Heart right ventricle (tissue), 16 donors: ENCODE measurements at regions not wholly inside any gene's neighbourhood (a gene's known extent, or its start where the extent isn't known, plus 50 kb on each side); places are given as distances from the start of the nearest gene placed in this dataset.

Experiments used
- ATAC-seq, 8 donors: fragments of 200-7000 bp; cut with Tn5 transposase; one replicate each; pipeline ENCODE4 v1.9.1; 2020; ENCODE audit warnings: mild to moderate bottlenecking in 8 of 8, moderate library complexity in 8 of 8, moderate number of reproducible peaks in 1 of 8
- DNase-seq, 2 donors: peaks; one replicate each; pipeline ENCODE4 v3.0.0-alpha.2; 2020
- H3K27ac ChIP-seq, 10 donors: fragments of 200-600 bp; sonication (generic) in 2 of 10; one replicate each; pipeline versions ENCODE4 v1.5.0 to v1.8.0; 2020 to 2022; ENCODE audit warnings: mild to moderate bottlenecking in 3 of 10
- H3K27me3 ChIP-seq, 7 donors: fragments of 200-600 bp; one replicate each; pipeline ENCODE4 v1.8.0; 2021 to 2022; ENCODE audit warnings: mild to moderate bottlenecking in 2 of 7
- H3K36me3 ChIP-seq, 9 donors: fragments of 200-600 bp; sonication (generic) in 1 of 9; one replicate each; pipeline versions ENCODE4 v1.5.0 to v1.8.0; 2020 to 2022; ENCODE audit warnings: mild to moderate bottlenecking in 2 of 9
- H3K4me1 ChIP-seq, 9 donors: fragments of 200-600 bp; sonication (generic) in 1 of 9; one replicate each; pipeline versions ENCODE4 v1.5.0 to v1.8.0; 2020 to 2022; ENCODE audit warnings: mild to moderate bottlenecking in 4 of 9
- H3K4me3 ChIP-seq, 10 donors: fragments of 200-600 bp; sonication (generic) in 2 of 10; one replicate each; pipeline versions ENCODE4 v1.5.0 to v1.8.0; 2020 to 2022; ENCODE audit warnings: mild to moderate bottlenecking in 7 of 10, moderate library complexity in 2 of 10
- H3K9me3 ChIP-seq, 11 donors: fragments of 200-600 bp in 10 of 11; sonication (generic) in 2 of 11; one replicate each; pipeline versions ENCODE4 v1.5.0 to v1.8.0; 2013 to 2022; ENCODE audit warnings: mild to moderate bottlenecking in 2 of 11, control low read depth in 1 of 11, moderate library complexity in 1 of 11
- WGBS, 2 donors: extraction: QIAGEN DNeasy Blood & Tissue Kit; methylation state at CpG; one replicate each; pipeline ENCODE4 v1.1.7; 2013; ENCODE audit warnings: inconsistent platforms in 1 of 2; 5-methylcytosine and 5-hydroxymethylcytosine counted together
- intact Hi-C, 10 donors: fragments of 100-400 bp; cut with DNase I; formaldehyde crosslinking; loops; one replicate each; pipeline versions ENCODE4 v1.11.1 to v1.14.2; 2022
- TF ChIP-seq, protein P1 (sequence below), 9 donors: fragments of 200-600 bp; sonication (generic) in 2 of 9; IDR thresholded peaks; one replicate each; pipeline versions ENCODE4 v1.5.0 to v1.8.0; 2021 to 2022; ENCODE audit warnings: antibody characterized with exemption in 9 of 9, mild to moderate bottlenecking in 5 of 9, moderate library complexity in 1 of 9
- donor health status: Arrhythmogenic right ventricular cardiomyopathy.
- donor health status: ischemic (EF 13 %, LVEDD 7.1; RV severe dilation, severe dysfunction).
- donor health status: healthy with polysubstance abuse.
- donor health status: DM: no; HTN: yes; CAD: no.
- donor health status: DM: no; HTN: no; CAD: no.
- donor health status: ischemic (EF 25% LVEDD 6.9; RV normal size, moderate dysfunction).
- donor health status: ischemic (EF 25% LVEDD 5.7; RV mildly dilated, moderate dysfunction).
- donor health status: healthy.
- donor health status: DM: yes; HTN: yes; CAD: no.
- donor health status: Ischemic cardiomyopathy.
- donor health status: ischemic (EF 35%, LVEDD 5.7; RV mildly dilated, moderate dysfunction).
- donor health status: nonischemic (EF 11% LVEDD 7.7; RV severe dilation, severe dysfunction).
- donor health status: DM: yes; HTN: yes; CAD: no.
- donor health status: PGD.
- donor health status: ischemic (EF 29% LVEDD 5.4; RV normal size, mild dysfunction).
- donor health status: nonischemic (EF 23%, LVEDD 6.1; RV moderate dilation, normal function).

DNA sequence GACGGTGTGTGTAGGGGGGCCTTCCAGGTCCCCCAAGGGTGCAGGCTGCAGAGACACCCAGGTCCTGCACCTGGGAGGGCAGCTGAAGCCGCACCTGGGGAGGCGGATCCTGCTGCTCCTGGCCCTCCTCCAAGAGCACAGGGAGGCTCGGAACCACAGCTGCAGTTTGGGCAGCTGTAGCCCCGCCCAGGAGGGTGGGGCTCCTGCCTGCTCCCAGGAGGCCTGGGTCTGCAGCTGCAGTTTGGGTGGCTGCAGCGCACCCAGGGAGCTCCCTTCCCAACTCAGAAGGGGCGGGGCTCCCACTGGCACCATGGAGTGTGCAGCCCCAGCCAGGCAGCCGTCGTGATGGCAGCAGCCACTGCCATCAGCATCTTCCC lies 69.4 kb upstream of the NKD1 start:
- Histone ChIP-seq H3K4me1 (no peaks in the 10 kb centered on the region), H3K9me3 (peaks cover 0 to 5% (median 0%) of the 10 kb centered on the region in 11 donors), H3K27ac (no peak overlapping the region), H3K27me3 (peaks cover 0 to 45% (median 15%) of the 10 kb centered on the region in 7 donors), H3K36me3 (no peaks in the 10 kb centered on the region), H3K4me3 (no peak overlapping the region)
- no peak for ATAC-seq
- intact Hi-C loops: no loop called here
- TF ChIP-seq, protein P1, sequence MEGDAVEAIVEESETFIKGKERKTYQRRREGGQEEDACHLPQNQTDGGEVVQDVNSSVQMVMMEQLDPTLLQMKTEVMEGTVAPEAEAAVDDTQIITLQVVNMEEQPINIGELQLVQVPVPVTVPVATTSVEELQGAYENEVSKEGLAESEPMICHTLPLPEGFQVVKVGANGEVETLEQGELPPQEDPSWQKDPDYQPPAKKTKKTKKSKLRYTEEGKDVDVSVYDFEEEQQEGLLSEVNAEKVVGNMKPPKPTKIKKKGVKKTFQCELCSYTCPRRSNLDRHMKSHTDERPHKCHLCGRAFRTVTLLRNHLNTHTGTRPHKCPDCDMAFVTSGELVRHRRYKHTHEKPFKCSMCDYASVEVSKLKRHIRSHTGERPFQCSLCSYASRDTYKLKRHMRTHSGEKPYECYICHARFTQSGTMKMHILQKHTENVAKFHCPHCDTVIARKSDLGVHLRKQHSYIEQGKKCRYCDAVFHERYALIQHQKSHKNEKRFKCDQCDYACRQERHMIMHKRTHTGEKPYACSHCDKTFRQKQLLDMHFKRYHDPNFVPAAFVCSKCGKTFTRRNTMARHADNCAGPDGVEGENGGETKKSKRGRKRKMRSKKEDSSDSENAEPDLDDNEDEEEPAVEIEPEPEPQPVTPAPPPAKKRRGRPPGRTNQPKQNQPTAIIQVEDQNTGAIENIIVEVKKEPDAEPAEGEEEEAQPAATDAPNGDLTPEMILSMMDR (IDR thresholded peaks at IDR 0.05): no peak
- WGBS, 2 donors: 72 to 73% methylated on average over 7 to 9 of the region's 9 CpGs
- no peak for DNase-seq

GRCh38 chr16:50478075-50478772 lies 70.0 kb upstream of the NKD1 start:
- ATAC-seq (no peak), DNase-seq (no peak)
- Histone ChIP-seq H3K4me1 (no peaks in the 10 kb centered on the region), H3K4me3 (no peak overlapping the region), H3K36me3 (no peaks in the 10 kb centered on the region), H3K27ac (no peak overlapping the region), H3K27me3 (peaks cover 0 to 45% (median 15%) of the 10 kb centered on the region in 7 donors), H3K9me3 (no peaks in the 10 kb centered on the region)
- intact Hi-C loops: no loop called here
- WGBS, 2 donors: 70 to 72% methylated on average over 21 of the region's 21 CpGs
- TF ChIP-seq, protein P1 (IDR thresholded peaks at IDR 0.05): no peak

GRCh38 chr16:50476486-50477255 lies 71.5 kb upstream of the NKD1 start:
- Histone ChIP-seq H3K36me3 (no peaks in the 10 kb centered on the region), H3K27ac (no peak overlapping the region), H3K4me3 (no peak overlapping the region), H3K27me3 (peaks cover 0 to 42% (median 7%) of the 10 kb centered on the region in 7 donors), H3K9me3 (peaks cover 0 to under 1% (median 0%) of the 10 kb centered on the region in 11 donors), H3K4me1 (no peaks in the 10 kb centered on the region)
- DNase-seq: no peak
- no peak for ATAC-seq
- intact Hi-C loops: no loop called here
- WGBS, 2 donors: 75 to 82% methylated on average over 14 of the region's 14 CpGs
- TF ChIP-seq, protein P1 (IDR thresholded peaks at IDR 0.05): no peak

DNA sequence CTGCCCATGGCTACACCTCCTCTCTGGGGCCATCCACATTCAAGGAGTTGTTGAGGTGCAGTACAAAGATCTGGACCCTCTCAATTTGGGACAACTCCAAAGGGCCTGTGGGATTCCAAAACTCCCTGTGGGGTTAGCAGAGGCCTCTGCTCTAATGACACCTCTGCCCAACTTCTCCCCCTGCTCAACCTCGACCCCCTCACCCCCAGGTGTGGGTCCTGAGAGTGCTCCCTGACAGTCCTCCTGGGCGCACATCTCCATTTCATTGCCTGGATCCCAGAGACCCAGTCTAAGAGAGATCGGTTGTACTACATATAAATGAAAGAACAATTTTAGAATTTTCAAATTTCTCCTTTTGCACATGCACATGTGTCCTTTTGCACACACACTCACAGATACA lies 73.0 kb upstream of the NKD1 start:
- Histone ChIP-seq H3K4me1 (no peaks in the 10 kb centered on the region), H3K27me3 (peaks cover 0 to 48% (median 7%) of the 10 kb centered on the region in 7 donors), H3K4me3 (no peak overlapping the region), H3K36me3 (no peaks in the 10 kb centered on the region), H3K9me3 (peaks cover 0 to 10% (median 0%) of the 10 kb centered on the region in 11 donors), H3K27ac (no peak overlapping the region)
- no peak for DNase-seq
- ATAC-seq: no peak
- intact Hi-C loops: no loop called here
- TF ChIP-seq, protein P1 (IDR thresholded peaks at IDR 0.05): no peak
- 75 to 79% methylated on average over 3 of the region's 3 CpGs for WGBS, 2 donors
